Activated CD8-positive, alpha-beta memory T cell treated with anti-CD3 and anti-CD28 coated beads, Interleukin-2, amount 10 ng/mL, durations not matched to agents 7 days and 5 days (primary cell): ENCODE measurements at regions not wholly inside any gene's neighbourhood (a gene's known extent, or its start where the extent isn't known, plus 50 kb on each side); places are given as distances from the start of the nearest gene placed in this dataset.

ENCODE experiments used
- ATAC-seq: fragments of 150-1000 bp; cut with Tn5 transposase; one replicate; pipeline ENCODE4 v1.10.0; 2021; ENCODE audit warnings: moderate library complexity
- CTCF ChIA-PET: fragments of 350-600 bp; sonication (Branson Sonifier 250); formaldehyde crosslinking; loops from one replicate; lab custom pipeline; 2021; ENCODE audit warnings: antibody characterized with exemption; lab: Charles Lee
- DNase-seq: peaks from one replicate; pipeline ENCODE4 v3.0.0-alpha.2; 2020
- H3K27ac Mint-ChIP-seq: one replicate; pipeline ENCODE4 v1.8.0; 2021; ENCODE audit warnings: mild to moderate bottlenecking, mixed read lengths
- H3K27me3 Mint-ChIP-seq: one replicate; pipeline ENCODE4 v1.8.0; 2021; ENCODE audit warnings: mixed read lengths
- H3K36me3 Mint-ChIP-seq: one replicate; pipeline ENCODE4 v1.8.0; 2021; ENCODE audit warnings: mild to moderate bottlenecking, mixed read lengths
- H3K4me1 Mint-ChIP-seq: one replicate; pipeline ENCODE4 v1.8.0; 2021; ENCODE audit warnings: mixed read lengths
- H3K4me3 Mint-ChIP-seq: one replicate; pipeline ENCODE4 v1.8.0; 2021; ENCODE audit warnings: mild to moderate bottlenecking, moderate library complexity, mixed read lengths
- H3K9me3 Mint-ChIP-seq: one replicate; pipeline ENCODE4 v1.8.0; 2022; ENCODE audit warnings: low read depth, mixed read lengths

GRCh38 chr17:34874478-34874877, 86.8 kb downstream of the CCT6B start:
- ATAC-seq (no peak), DNase-seq (no peak)
- H3K4me1 Mint-ChIP-seq, result no peaks in the 10 kb centered on the region
- H3K4me3 Mint-ChIP-seq, result no peak overlapping the region
- CTCF ChIA-PET, result no interaction called here
- H3K9me3 Mint-ChIP-seq, result no peaks in the 10 kb centered on the region
- H3K27me3 Mint-ChIP-seq, result peaks cover 27% of the 10 kb centered on the region
- H3K36me3 Mint-ChIP-seq, result no peaks in the 10 kb centered on the region
- no peak overlapping the region for H3K27ac Mint-ChIP-seq

GRCh38 chr17:34872640-34873039, 88.6 kb downstream of the CCT6B start:
- H3K9me3 Mint-ChIP-seq, result peaks cover 2% of the 10 kb centered on the region
- H3K4me3 Mint-ChIP-seq, result no peak overlapping the region
- H3K4me1 Mint-ChIP-seq, result peaks cover 5% of the 10 kb centered on the region
- H3K36me3 Mint-ChIP-seq, result no peaks in the 10 kb centered on the region
- no peak overlapping the region for H3K27ac Mint-ChIP-seq
- no peak for DNase-seq
- no peak for ATAC-seq
- peaks cover 32% of the 10 kb centered on the region for H3K27me3 Mint-ChIP-seq
- CTCF ChIA-PET, result no interaction called here

- H3K4me3 Mint-ChIP-seq, result no peak overlapping the region
- DNase-seq (no peak), ATAC-seq (no peak)
- peaks cover 2% of the 10 kb centered on the region for H3K9me3 Mint-ChIP-seq
- no peaks in the 10 kb centered on the region for H3K36me3 Mint-ChIP-seq
- H3K27ac Mint-ChIP-seq, result no peak overlapping the region
- peaks cover 32% of the 10 kb centered on the region for H3K27me3 Mint-ChIP-seq
- CTCF ChIA-PET, result no interaction called here
- H3K4me1 Mint-ChIP-seq, result peaks cover 5% of the 10 kb centered on the region
Observed at GRCh38 chr17:34869641-34870040, 91.6 kb downstream of the CCT6B start.

DNA sequence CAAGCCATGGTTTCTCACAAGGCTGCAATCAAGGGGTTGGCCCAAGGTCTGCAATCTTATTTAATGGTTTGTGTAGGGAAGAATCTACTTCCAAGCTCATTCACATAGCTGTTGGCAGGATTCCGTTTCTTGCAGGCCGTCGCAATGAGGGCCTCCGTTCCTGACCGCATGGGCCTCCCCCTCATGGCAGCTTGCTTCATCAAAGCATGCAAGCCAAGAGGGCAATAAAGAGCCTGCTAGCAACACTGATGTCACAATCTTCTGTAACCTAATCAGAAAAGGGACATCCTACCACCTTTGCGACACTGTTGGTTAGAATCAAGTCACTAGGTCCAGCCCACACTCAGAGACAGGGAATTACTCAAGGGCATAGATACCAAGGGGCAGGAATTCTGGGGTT, 95.5 kb downstream of the CCT6B start:
- no peaks in the 10 kb centered on the region for H3K36me3 Mint-ChIP-seq
- DNase-seq (no peak), ATAC-seq (no peak)
- no peak overlapping the region for H3K27ac Mint-ChIP-seq
- peaks cover 5% of the 10 kb centered on the region for H3K4me1 Mint-ChIP-seq
- H3K27me3 Mint-ChIP-seq, result peaks cover 34% of the 10 kb centered on the region
- no peak overlapping the region for H3K4me3 Mint-ChIP-seq
- CTCF ChIA-PET, result no interaction called here
- peaks cover 2% of the 10 kb centered on the region for H3K9me3 Mint-ChIP-seq

DNA sequence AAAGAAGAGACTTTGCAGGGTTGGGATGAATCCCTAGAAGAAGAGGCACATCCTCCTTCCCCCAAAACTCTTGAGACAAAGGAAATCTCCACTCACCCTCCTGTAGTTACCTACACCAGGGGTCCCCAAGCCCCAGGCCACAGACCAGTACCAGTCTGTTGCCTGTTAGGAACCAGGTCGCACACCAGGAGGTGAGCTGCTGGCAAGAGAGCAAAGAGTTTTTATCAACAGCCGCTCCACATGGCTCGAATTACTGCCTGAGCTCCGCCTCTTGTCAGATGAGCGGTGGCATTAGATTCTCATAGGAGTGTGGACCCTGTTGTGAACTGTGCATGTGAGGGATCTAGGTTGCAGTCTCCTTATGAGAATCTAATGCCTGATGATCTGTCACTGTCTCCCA, 98.9 kb downstream of the CCT6B start:
- CTCF ChIA-PET, result no interaction called here
- Mint-ChIP-seq H3K27ac (no peak overlapping the region), H3K36me3 (no peaks in the 10 kb centered on the region), H3K4me1 (peaks cover 14% of the 10 kb centered on the region), H3K9me3 (no peaks in the 10 kb centered on the region), H3K4me3 (no peak overlapping the region), H3K27me3 (peaks cover 31% of the 10 kb centered on the region)
- DNase-seq, result no peak
- no peak for ATAC-seq

DNA sequence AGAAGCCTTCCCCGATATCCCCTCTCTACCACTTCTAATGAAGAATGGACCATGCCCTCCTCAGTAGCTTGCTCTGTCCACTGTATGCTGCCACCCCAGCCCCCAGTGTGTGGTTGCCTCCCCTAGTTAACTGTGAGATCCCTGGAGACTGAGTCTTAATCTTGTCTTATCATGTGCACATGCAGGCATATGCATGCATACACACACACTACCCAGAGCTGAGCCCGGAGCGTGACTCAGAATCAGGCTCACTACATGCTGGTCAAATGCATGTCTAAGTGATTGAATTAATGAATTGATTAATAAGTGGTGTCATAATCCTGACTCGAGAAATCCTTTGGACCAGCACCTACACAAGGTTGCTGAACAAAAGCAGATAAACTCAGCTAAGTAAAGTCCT, 99.4 kb downstream of the CCT6B start:
- H3K27me3 Mint-ChIP-seq, result peaks cover 31% of the 10 kb centered on the region
- H3K27ac Mint-ChIP-seq, result no peak overlapping the region
- no peaks in the 10 kb centered on the region for H3K36me3 Mint-ChIP-seq
- H3K9me3 Mint-ChIP-seq, result no peaks in the 10 kb centered on the region
- CTCF ChIA-PET, result no interaction called here
- DNase-seq, result no peak
- no peak for ATAC-seq
- H3K4me3 Mint-ChIP-seq, result no peak overlapping the region
- peaks cover 14% of the 10 kb centered on the region for H3K4me1 Mint-ChIP-seq

- Mint-ChIP-seq H3K4me3 (no peak overlapping the region), H3K36me3 (no peaks in the 10 kb centered on the region), H3K27me3 (peaks cover 41% of the 10 kb centered on the region), H3K27ac (no peak overlapping the region), H3K9me3 (no peaks in the 10 kb centered on the region), H3K4me1 (peaks cover 14% of the 10 kb centered on the region)
- no peak for DNase-seq
- CTCF ChIA-PET, result no interaction called here
- peak; percentile 12 for ATAC-seq
Observed at GRCh38 chr17:34859652-34860051, 101.6 kb downstream of the CCT6B start.

DNA sequence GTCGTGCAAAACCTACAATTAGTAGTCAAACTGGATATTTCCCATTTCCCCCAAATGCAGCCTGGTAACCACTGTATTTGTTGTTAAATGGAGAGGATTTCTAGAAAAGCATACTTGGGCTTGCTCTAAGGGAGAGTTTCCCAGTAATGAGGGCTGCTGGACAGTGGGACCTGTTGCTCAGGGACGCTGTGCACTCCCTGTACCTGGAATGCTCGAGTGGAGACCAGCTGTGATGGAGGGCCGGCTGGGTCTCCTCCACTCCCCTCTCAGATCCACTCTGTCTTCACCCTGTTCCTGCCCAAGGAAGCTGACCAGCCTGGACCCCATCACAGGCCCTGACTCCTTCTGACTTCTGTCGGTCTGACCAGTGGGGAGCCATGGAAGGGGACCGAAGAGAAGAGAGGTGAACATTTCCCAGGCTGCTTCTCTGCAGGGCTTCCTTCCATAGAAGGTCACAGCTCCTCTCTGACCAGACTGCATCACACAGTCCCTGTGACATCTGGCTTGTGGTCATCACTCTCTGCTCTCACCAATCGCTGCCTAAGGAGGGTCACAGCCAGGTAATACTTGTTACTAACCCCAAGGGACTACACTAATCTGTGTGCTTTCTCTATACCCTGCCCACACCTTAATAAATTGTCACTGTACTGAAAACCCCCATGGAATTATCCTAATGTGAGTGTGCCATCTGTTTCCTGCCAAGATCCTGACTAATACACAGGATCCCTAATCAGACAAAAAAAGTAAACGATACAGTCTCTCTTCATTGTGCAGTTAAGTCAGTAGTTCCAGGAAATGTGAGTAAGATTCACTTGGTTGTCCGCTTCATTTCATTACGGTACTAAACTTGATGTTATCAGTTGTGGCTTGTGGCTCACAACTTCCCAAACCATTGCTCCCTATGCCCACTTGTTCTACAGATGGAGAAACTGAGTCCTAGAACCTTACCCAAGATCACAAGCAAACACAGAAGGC, 102.4 kb downstream of the CCT6B start:
- CTCF ChIA-PET, result no interaction called here
- peak; percentile 48 for DNase-seq
- peak; percentile 57 for ATAC-seq
- no peaks in the 10 kb centered on the region for H3K9me3 Mint-ChIP-seq
- H3K4me3 Mint-ChIP-seq, result no peak overlapping the region
- H3K4me1 Mint-ChIP-seq, result peaks cover 14% of the 10 kb centered on the region
- H3K27me3 Mint-ChIP-seq, result peaks cover 38% of the 10 kb centered on the region
- H3K27ac Mint-ChIP-seq, result peak overlapping the region; percentile 7
- no peaks in the 10 kb centered on the region for H3K36me3 Mint-ChIP-seq

DNA sequence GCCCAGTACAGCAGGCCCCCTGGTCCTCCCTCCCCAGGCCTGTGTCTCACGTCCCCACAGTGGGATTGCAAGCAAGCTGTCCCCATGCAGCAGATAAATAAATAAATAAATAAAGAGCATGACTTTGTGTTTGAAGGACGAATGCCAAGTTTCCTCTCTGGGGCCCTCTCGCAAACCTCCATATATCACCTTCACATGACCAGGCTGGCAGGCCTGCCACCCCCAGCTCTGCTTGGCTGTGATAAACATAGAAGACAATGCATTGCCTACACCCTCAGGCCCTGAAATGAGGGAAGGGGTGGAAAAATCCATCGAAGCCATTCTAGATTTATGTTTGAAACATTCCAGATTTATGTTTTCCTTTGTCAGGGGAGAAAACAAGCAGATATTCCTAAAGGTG, 107.3 kb downstream of the CCT6B start:
- H3K4me1 Mint-ChIP-seq, result peaks cover 5% of the 10 kb centered on the region
- CTCF ChIA-PET, result no interaction called here

GRCh38 chr17:34852614-34853013, 108.6 kb downstream of the CCT6B start:
- peak; percentile 42 for ATAC-seq

More for the DNA sequence above, 107.3 kb downstream of the CCT6B start:
- Mint-ChIP-seq H3K36me3 (no peaks in the 10 kb centered on the region), H3K4me3 (no peak overlapping the region), H3K9me3 (no peaks in the 10 kb centered on the region), H3K27ac (no peak overlapping the region), H3K27me3 (peaks cover 15% of the 10 kb centered on the region)
- no peak for ATAC-seq
- no peak for DNase-seq

DNA sequence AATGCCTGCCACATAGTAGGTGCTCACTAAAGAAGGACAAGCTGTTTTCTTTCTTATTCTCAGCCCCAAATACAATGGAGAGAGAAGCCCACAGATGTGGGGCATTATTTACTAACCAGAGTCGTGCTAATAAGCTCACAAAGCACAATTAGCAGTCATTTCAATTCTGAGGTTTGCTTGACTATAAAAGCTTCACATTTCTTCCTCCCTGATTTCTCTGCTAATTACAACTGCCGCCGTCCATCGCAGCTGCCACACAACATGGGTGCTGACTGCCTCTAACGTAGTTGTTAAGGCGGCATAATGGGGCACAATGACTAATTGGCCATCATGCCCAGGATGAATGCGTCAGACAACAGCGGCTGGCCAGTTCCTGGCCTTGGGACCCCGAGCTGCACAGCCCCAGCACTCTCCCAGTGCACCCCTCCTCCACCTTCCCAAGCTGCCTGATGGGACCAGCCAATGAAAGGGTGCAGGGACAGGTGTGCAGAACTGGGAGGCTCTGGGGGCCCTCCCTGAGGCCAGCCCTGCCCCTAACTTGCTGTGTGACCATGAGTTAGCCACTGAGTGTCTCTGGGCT, 109.2 kb downstream of the CCT6B start:
- H3K27ac Mint-ChIP-seq, result no peak overlapping the region
- no peaks in the 10 kb centered on the region for H3K4me1 Mint-ChIP-seq
- peaks cover 9% of the 10 kb centered on the region for H3K27me3 Mint-ChIP-seq
- CTCF ChIA-PET, result no interaction called here
- H3K4me3 Mint-ChIP-seq, result no peak overlapping the region
- no peak for ATAC-seq
- no peak for DNase-seq
- no peaks in the 10 kb centered on the region for H3K9me3 Mint-ChIP-seq
- H3K36me3 Mint-ChIP-seq, result no peaks in the 10 kb centered on the region

More at GRCh38 chr17:34852614-34853013, 108.6 kb downstream of the CCT6B start:
- Mint-ChIP-seq H3K4me1 (no peaks in the 10 kb centered on the region), H3K9me3 (no peaks in the 10 kb centered on the region), H3K27ac (no peak overlapping the region), H3K4me3 (no peak overlapping the region), H3K27me3 (peaks cover 13% of the 10 kb centered on the region), H3K36me3 (no peaks in the 10 kb centered on the region)
- CTCF ChIA-PET, result no interaction called here
- DNase-seq, result no peak

GRCh38 chr17:34850964-34851363, 110.3 kb downstream of the CCT6B start:
- H3K9me3 Mint-ChIP-seq, result no peaks in the 10 kb centered on the region
- H3K27me3 Mint-ChIP-seq, result peaks cover 9% of the 10 kb centered on the region
- DNase-seq, result no peak
- H3K4me3 Mint-ChIP-seq, result no peak overlapping the region
- no peaks in the 10 kb centered on the region for H3K36me3 Mint-ChIP-seq
- ATAC-seq, result no peak
- CTCF ChIA-PET, result no interaction called here
- no peaks in the 10 kb centered on the region for H3K4me1 Mint-ChIP-seq
- no peak overlapping the region for H3K27ac Mint-ChIP-seq

- CTCF ChIA-PET, result no interaction called here
- H3K27ac Mint-ChIP-seq, result no peak overlapping the region
- H3K36me3 Mint-ChIP-seq, result no peaks in the 10 kb centered on the region
- no peak overlapping the region for H3K4me3 Mint-ChIP-seq
- peaks cover 3% of the 10 kb centered on the region for H3K27me3 Mint-ChIP-seq
- no peaks in the 10 kb centered on the region for H3K9me3 Mint-ChIP-seq
- no peak for ATAC-seq
- no peak for DNase-seq
- H3K4me1 Mint-ChIP-seq, result no peaks in the 10 kb centered on the region
Observed at GRCh38 chr17:34850023-34850422, 111.2 kb downstream of the CCT6B start.

- no peak for ATAC-seq
- Mint-ChIP-seq H3K27ac (no peak overlapping the region), H3K9me3 (no peaks in the 10 kb centered on the region), H3K4me1 (no peaks in the 10 kb centered on the region), H3K27me3 (no peaks in the 10 kb centered on the region), H3K4me3 (no peak overlapping the region), H3K36me3 (no peaks in the 10 kb centered on the region)
- CTCF ChIA-PET, result no interaction called here
- DNase-seq, result no peak
Observed at GRCh38 chr17:34847938-34848337, 113.3 kb downstream of the CCT6B start.
